OCI-LY3 (cell line): ENCODE measurements at regions not wholly inside any gene's neighbourhood (a gene's known extent, or its start where the extent isn't known, plus 50 kb on each side); places are given as distances from the start of the nearest gene placed in this dataset.

ENCODE experiments used
- CTCF ChIP-seq: fragments of 200-600, 300-600 bp; sonication (generic); IDR thresholded peaks from 2 replicates; pipeline ENCODE4 v1.5.1; 2014; ENCODE audit warnings: antibody characterized with exemption, low read length, low read depth
- EZH2phosphoT487 ChIP-seq: fragments of 200-600 bp; shearing (Covaris generic); IDR thresholded peaks from 2 replicates; pipeline ENCODE4 v1.6.1; 2018; ENCODE audit warnings: antibody characterized with exemption, mixed run types, low read depth

GRCh38 chr18:61635901-61636528 is 256.8 kb downstream of the RNF152 start:
- peak; percentile 100 for TF ChIP-seq CTCF
- no peak for TF ChIP-seq EZH2phosphoT487
